ENCODE measurements at regions not wholly inside any gene's neighbourhood (a gene's known extent, or its start where the extent isn't known, plus 50 kb on each side); places are given as distances from the start of the nearest gene placed in this dataset.

GRCh38 chr3:110193074-110193473, 855.7 kb upstream of the DPPA4 start:
- TF ChIP-seq CTCF (IDR thresholded peaks at IDR 0.05), result no peak
- no peak for DNase-seq (ENCODE audit: low spot score)
- Histone ChIP-seq H3K4me3 (no peak overlapping the region), H3K27ac (no peak overlapping the region)

GRCh38 chr3:110198717-110199587, 861.6 kb upstream of the DPPA4 start:
- TF ChIP-seq CTCF (IDR thresholded peaks at IDR 0.05), result no peak
- DNase-seq (ENCODE audit: low spot score), result no peak

GRCh38 chr3:110199588-110199943, 862.2 kb upstream of the DPPA4 start:
- no peak overlapping the region for H3K4me3 ChIP-seq
- no peak for DNase-seq (ENCODE audit: low spot score)
- H3K27ac ChIP-seq, result no peak overlapping the region
- no peak for TF ChIP-seq CTCF (IDR thresholded peaks at IDR 0.05)

More at GRCh38 chr3:110198717-110199587, 861.6 kb upstream of the DPPA4 start:
- no peak overlapping the region for H3K4me3 ChIP-seq
- H3K27ac ChIP-seq, result no peak overlapping the region

- TF ChIP-seq CTCF (IDR thresholded peaks at IDR 0.05), result no peak
- no peak overlapping the region for H3K27ac ChIP-seq
- no peak for DNase-seq (ENCODE audit: low spot score)
Measured at GRCh38 chr3:110210086-110210660, 861.4 kb upstream of the NECTIN3 start.

GRCh38 chr3:110226645-110227044, 845.0 kb upstream of the NECTIN3 start:
- no peak for TF ChIP-seq CTCF (IDR thresholded peaks at IDR 0.05)
- DNase-seq (ENCODE audit: low spot score), result no peak
- Histone ChIP-seq H3K27ac (no peak overlapping the region), H3K4me3 (no peak overlapping the region)

More at GRCh38 chr3:110210086-110210660, 861.4 kb upstream of the NECTIN3 start:
- H3K4me3 ChIP-seq, result no peak overlapping the region

GRCh38 chr3:110227991-110228390, 843.6 kb upstream of the NECTIN3 start:
- H3K4me3 ChIP-seq, result no peak overlapping the region
- TF ChIP-seq CTCF (IDR thresholded peaks at IDR 0.05), result no peak
- no peak for DNase-seq (ENCODE audit: low spot score)
- no peak overlapping the region for H3K27ac ChIP-seq

GRCh38 chr3:110234831-110235230, 836.8 kb upstream of the NECTIN3 start:
- Histone ChIP-seq H3K27ac (no peak overlapping the region), H3K4me3 (no peak overlapping the region)
- no peak for DNase-seq (ENCODE audit: low spot score)
- no peak for TF ChIP-seq CTCF (IDR thresholded peaks at IDR 0.05)
